GM19468 (cell line): ENCODE measurements at regions not wholly inside any gene's neighbourhood (a gene's known extent, or its start where the extent isn't known, plus 50 kb on each side); places are given as distances from the start of the nearest gene placed in this dataset.

ENCODE experiments used
- ATAC-seq: cut with Tn5 transposase; IDR thresholded peaks from one replicate; pipeline ENCODE4 v1.9.1; 2021; ENCODE audit warnings: mild to moderate bottlenecking, moderate library complexity, moderate number of reproducible peaks; ENCODE audit not compliant: unreplicated experiment; ENCODE audit errors: extremely low read depth

- ATAC-seq = no peak
Observed at GRCh38 chr18:56327191-56327885, 311.1 kb downstream of the TXNL1 start.

DNA sequence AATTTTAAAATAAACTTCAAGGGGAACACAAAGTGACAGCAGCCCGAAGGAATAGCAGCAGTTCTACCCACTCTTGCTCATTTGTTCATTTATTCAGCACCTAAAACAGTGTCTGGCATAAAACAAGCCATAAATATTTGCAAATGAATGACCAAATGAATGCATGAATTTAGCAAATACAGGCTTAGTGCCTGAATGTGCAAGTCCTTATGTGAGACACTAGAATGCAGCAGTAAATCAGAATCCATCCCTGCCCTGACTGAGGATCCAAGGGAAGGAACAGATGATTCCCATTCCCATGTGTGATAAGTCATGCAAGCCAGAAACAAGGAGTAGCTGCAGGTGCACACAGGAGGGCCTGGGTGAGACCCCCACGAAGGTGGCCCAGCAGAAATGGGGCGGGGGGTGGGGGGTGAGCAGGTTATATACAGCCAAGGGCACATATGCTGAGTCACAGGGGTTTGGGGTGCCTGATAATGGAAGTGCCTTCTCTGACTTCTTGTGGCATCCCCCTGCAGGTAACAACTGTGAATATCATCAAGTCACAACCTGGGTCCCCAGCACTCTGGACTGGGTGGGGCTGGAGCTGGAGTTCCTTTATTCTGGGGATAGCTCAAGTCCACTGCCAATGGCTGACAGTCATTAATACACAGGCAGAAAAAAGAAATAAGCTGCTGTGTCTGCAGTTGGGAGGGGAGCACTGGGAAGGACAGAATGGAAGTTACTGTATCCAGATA, 311.9 kb downstream of the TXNL1 start:
- no peak for ATAC-seq

DNA sequence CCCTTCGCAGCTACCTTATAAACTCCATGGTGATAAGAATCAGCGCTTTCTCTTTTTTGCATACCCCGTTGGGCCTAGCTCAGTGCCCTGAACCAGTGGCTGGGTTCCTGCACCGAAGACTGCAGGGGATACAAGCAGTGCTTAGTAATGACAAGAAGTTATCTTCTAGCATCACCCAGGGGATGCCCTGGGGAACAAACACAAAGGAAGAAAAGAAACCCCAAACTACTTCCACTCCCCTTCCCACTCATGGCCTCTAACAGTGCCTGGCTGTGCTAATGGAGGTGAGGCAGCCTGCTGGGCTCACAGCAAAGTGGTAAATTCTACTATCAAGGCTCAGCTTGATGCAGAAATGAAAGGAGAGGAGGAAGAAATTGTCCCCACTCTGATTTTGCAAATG, 314.7 kb downstream of the TXNL1 start:
- ATAC-seq = no peak

DNA sequence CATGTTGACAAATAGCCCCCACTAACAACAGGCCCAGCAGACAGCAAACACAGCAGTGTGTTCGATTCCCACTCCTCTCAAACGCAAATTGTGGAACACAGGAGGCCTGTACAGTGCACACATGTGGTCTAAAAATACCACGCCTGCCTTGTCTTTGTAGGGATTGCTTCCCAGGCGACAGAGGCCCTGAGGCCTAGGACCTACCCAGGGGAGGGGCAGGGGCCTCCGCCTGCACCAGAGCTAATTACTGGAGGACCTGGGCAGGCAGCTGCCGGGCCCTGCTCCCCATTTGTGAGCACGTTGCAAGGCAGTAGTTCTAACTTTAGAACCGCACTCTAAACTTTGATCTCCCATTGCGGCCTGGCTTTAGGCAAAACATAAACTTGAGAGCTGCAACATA, 316.0 kb downstream of the TXNL1 start:
- no peak for ATAC-seq

GRCh38 chr18:56321470-56321869, 316.9 kb downstream of the TXNL1 start:
- ATAC-seq = no peak

DNA sequence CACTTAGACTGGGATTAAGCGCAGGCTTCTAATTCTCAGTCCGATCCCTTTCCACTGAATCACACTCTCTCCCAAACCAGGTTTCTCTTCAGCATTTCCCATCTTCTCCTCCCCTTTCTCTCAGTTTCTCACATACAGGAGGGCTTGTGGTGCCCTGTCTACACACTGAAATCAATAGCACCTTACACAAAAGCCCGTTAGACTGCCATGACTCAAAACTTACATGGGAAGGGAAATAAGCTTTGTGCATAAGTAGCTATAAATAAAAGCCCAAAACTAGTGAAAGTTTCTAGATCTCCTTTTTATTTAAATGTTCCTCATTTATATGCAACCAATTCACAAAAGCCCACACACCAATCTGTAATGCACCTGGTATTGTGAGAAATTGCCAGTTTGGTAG, 318.4 kb downstream of the TXNL1 start:
- ATAC-seq = no peak

DNA sequence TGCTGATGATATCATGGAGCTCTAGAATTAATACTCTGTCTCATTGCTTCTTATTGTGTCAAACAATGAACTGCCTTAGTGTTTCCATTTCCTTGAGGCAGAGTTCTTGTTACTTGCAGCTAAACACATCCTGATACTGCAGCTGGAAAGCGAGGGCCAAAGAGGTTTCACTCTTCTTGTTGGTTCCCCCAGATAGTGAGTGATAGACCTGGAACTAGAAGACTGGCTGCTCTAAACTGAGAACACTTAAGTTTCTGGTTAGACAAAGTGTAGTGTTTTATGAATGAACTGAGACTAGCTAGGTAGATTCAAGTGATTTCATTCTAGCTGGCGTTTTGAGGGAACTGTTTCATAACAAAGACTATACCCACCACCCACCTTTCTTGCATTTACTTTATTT, 321.7 kb downstream of the TXNL1 start:
- ATAC-seq = no peak

DNA sequence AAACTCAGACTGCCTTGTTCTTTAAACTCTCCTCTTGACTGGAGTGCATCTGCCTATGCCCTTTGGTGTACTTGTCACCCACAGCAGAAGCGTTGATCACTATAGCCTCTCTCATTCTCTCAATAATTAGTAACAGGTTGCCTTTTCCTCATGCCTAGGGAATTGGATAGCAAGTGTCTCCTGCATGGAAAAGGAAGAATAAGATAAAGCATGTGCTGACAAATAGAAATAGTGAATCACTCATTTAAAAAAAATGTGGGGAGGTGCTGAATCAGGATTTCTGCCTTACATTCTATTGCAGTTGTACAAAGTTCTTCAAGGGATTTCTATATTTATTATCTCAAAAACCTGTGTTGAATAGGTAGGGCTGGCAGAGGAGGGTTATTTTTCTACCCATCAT, 323.0 kb downstream of the TXNL1 start:
- no peak for ATAC-seq

DNA sequence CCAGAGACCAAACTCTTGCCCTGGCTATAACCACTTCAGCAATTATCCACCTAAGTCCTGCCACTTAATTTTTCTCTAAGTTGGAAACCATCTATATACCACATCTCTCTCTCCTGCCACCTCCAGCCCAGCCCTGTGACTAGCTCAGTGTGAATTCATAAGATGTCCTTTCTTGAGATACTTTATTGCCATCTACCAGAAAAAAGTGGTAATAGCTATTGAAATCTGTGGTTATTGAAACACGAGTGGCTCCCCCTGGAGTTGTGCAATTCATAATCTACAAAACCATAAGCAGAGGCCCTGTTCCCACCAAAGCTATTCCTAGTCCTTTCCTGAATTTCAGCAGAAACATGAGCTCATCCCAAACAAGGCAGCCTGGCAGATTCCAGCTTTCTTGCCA, 324.0 kb downstream of the TXNL1 start:
- no peak for ATAC-seq

- no peak for ATAC-seq
Observed at GRCh38 chr18:56312551-56313335, 325.6 kb downstream of the TXNL1 start.

GRCh38 chr18:56309104-56309503, 329.3 kb downstream of the TXNL1 start:
- no peak for ATAC-seq

GRCh38 chr18:56307354-56308170, 330.8 kb downstream of the TXNL1 start:
- ATAC-seq = no peak

DNA sequence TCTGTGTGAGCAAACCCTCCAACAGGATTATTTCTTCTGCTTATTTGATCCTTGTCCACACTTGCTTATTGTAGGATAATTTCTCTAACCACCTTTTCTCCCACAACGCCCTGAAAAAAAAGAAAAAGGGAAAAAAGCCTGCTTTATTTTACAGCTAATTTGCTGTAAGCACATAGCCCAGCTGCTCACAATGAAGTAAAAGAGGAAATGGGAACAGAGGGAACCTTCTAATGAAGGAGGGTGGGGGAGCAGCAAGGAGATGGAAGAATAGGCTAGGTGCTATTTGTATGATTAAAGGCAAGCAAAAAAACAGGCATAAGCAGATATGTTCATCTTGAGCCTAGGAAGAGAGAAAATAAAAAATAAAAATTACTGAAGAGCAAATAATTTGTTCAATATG, 331.6 kb downstream of the TXNL1 start:
- no peak for ATAC-seq

DNA sequence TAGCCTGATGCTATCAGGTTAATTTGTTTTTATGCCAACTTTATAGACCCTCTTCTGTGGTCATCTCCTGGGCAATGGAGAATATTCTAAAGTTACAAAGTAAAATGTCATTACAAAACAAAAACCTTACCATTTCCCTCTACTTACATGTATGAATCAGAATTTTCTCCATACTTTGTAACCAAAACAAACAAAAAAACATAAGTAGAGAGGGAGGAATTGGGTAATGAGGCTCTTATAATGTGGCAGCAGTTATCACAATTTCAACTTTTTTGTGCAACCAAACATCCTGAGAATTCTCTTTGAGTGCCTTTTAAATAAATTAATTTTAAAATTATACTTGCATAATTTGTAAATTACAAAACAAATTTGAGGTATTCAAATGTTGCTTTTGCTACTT, 332.8 kb downstream of the TXNL1 start:
- no peak for ATAC-seq

DNA sequence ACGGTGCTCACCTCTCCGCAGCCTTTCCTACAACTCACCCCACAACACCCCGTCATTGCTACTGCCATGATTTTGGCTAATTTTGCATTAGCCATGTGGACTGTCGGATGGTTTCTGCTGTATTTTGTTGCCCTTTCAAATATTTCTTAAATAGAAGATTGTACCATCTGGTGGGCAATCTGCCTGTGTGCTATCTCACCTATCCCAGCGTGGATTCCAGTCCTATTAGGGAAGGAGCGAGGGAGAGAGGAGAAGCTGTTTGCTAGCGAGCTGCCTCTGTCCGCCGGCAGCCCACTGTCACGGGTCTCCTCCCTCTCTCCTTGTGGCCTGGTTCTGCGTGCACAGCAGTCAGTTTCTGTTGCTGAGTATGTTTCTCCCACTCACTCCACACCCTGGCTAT, 336.2 kb downstream of the TXNL1 start:
- no peak for ATAC-seq

GRCh38 chr18:56299740-56300139, 338.7 kb downstream of the TXNL1 start:
- ATAC-seq = no peak

DNA sequence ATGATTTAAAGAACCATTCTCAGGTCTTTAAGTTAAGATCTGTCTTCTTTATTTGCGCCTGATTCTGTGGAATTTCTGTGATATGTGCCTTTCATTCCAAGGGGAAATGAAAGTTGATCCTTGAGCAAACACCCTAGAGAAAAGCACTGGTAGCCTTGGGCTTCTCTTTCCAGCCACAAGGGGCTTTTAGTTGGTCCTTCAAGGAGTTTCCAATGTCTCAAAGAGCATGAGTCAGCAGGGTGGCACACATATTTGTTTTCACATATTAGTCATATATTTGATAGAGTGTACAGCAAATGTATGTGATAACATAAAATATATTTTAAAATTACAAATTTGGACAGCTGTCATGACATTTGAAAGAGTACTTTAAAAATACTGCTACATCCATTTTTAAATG, 339.5 kb downstream of the TXNL1 start:
- no peak for ATAC-seq

- ATAC-seq = no peak
Observed at GRCh38 chr18:56296381-56296780, 342.0 kb downstream of the TXNL1 start.

DNA sequence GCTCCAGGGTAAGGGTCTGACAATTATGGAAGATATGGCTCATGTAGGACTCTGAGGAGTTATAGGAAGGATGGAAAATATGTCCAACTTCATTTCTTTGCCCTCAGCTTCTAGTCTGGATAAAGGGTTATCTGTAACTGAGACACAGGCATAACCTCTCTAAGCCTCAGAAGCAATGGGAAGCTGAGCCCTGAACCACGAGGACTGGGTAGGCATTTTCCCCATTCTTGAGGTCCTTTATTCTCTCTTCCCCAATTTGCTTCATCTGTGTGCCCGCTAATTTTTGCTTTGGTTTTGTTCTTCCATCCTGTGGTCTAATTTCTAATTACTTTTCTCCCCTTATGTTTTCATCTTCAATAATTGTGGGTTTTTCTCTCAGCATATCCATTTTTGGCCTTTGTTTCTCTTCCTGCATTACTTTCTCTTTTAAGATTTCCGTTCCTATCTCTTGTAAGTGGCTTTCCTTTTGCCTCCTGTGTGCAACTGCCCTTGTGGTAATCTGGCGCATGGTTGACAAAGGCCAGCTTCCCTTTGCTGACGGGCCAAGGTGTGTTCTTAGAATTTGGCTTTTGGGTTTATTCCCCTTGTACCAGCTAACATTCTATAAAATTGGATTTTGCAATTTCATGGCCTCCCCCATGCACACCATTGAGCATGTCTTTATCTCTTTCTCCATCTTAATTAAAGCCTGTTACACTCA, 343.8 kb downstream of the TXNL1 start:
- ATAC-seq = no peak

DNA sequence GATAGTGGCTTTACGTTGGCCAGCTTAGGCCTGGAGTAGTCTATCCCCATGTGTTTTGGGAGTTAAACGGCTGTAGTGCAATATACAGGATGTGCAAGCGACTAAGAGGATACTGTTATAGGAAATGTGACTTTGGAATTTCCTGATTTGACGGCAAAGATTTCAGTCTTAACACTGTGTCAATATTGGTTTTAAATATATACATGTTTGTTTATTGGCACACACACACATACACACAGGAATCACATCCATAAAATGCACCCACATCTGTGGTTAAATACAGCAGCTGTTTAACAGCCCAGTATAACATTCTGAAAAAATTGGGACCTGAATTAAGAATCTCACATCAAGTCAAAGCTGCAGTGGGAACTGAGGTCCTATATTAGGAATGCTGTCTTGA, 347.1 kb downstream of the TXNL1 start:
- no peak for ATAC-seq
